GM18508 (cell line): ENCODE measurements at regions not wholly inside any gene's neighbourhood (a gene's known extent, or its start where the extent isn't known, plus 50 kb on each side); places are given as distances from the start of the nearest gene placed in this dataset.

ENCODE experiments used
- ATAC-seq: cut with Tn5 transposase; IDR thresholded peaks from one replicate; pipeline ENCODE4 v1.9.1; 2021; ENCODE audit warnings: moderate number of reproducible peaks; ENCODE audit not compliant: insufficient read depth, unreplicated experiment

GRCh38 chr5:6178846-6179532, 199.4 kb downstream of the MED10 start:
- ATAC-seq: no peak

- no peak for ATAC-seq
These were observed 200.4 kb downstream of the MED10 start for GRCh38 chr5:6177926-6178325.

GRCh38 chr5:6176102-6176693, 202.1 kb downstream of the MED10 start:
- no peak for ATAC-seq

- no peak for ATAC-seq
These were observed 203.0 kb downstream of the MED10 start for GRCh38 chr5:6175172-6175854.

- ATAC-seq: no peak
These were observed 208.7 kb downstream of the MED10 start for GRCh38 chr5:6169660-6170059.

- no peak for ATAC-seq
These were observed 211.5 kb downstream of the MED10 start for GRCh38 chr5:6166698-6167394.

- ATAC-seq: no peak
These were observed 214.4 kb downstream of the MED10 start for GRCh38 chr5:6163913-6164312.

DNA sequence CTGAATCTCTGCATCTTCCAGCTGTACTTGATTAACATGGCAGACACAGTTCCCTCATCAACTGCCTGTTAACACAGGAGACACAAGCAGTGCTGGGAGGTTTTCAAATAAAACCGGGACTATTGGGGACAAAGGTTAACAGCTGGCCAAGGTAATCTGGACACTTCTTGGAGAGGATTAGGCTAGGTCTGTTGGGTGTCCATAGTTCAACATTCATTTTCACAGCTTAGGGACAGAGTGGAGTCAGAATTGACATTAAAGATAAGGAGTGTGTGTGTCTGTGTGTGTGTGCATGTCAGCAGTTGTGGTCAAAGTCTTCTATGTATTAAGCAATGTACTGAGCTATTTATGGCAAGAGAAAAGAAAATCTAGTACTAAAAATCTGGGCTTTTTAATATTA, 216.2 kb downstream of the MED10 start:
- ATAC-seq: no peak

- no peak for ATAC-seq
These were observed 217.1 kb downstream of the MED10 start for GRCh38 chr5:6161257-6161656.

DNA sequence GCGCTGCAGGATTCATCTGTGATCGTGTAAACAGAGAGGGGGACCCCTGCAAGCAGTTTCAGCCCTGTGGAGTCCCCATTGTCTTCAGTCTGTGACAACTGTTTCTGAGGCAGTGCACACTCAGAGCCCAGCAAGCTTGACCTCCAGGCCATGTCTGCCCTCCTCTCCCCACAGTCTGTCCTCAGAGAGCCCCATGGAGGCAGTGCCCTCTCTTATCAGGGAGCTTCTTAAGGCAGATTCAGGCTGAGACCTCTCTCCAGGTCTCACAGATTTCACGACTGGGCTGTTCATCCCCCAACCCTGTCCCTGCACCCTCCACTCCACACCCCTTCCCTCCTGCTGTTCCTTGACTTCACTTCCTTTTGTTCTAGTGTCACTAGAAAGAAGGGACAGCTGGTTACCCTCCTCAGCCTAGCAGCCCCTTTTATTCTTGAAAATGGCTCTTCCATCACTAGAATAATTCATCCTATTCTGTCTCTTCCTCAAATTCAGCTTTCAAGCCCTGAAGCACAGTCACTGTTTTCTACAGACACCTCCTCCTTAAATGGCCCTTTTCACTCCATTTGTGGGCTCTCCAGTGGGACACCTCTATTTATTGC, 218.4 kb downstream of the MED10 start:
- ATAC-seq: no peak

GRCh38 chr5:6158974-6159831, 219.1 kb downstream of the MED10 start:
- ATAC-seq: no peak

- no peak for ATAC-seq
These were observed 224.1 kb downstream of the MED10 start for GRCh38 chr5:6154216-6154615.

DNA sequence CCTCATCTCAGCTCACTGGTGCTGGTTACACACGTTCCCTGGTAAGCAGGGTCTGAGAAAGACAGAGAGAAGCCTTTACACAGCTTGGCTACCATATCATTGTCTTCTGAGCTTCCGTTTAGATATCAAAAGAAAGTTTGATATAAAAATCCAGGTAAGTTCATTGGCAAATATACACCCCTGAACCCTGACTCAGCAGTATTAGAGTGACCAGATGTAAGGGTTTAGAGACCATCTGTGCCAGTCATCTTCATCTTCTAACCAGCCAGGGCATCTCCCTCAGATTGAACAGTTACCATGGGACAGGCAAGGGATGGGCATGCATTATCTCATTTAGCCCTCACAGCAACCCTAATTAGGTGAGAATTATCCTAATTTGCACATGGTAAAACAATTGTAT, 232.1 kb downstream of the MED10 start:
- no peak for ATAC-seq

- ATAC-seq: no peak
These were observed 232.6 kb downstream of the MED10 start for GRCh38 chr5:6145616-6146237.

GRCh38 chr5:6143523-6143922, 234.8 kb downstream of the MED10 start:
- no peak for ATAC-seq

GRCh38 chr5:6142353-6142752, 236.0 kb downstream of the MED10 start:
- no peak for ATAC-seq

GRCh38 chr5:6140219-6140618, 238.1 kb downstream of the MED10 start:
- no peak for ATAC-seq

DNA sequence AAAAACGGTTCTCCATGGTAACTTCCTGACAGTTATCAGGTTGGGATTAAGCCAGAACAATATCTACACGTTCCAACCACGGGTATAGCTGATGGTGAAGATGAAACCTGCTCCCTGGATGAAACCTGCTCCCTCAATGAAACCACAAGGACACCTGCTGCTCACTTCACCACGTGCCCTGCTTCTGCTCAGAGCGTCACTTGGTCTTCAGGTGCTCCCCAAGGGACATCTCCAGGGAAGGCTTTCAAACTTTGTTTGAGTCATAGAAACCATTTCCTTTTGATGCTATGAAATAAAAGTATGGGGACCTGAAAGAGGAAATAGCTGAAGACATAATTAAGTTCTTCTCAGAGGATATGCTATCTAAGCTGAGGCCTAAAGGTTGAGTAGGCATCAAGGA, 242.4 kb downstream of the MED10 start:
- no peak for ATAC-seq

- no peak for ATAC-seq
These were observed 244.1 kb downstream of the MED10 start for GRCh38 chr5:6134281-6134680.
